Small intestine (tissue), 7 donors: ENCODE measurements at regions not wholly inside any gene's neighbourhood (a gene's known extent, or its start where the extent isn't known, plus 50 kb on each side); places are given as distances from the start of the nearest gene placed in this dataset.

Experiments
- DNase-seq, 2 donors: peaks; one replicate each; pipeline versions ENCODE4 v3.0.0 to v3.0.0-alpha.2; 2013
- FAIRE-seq: peaks from 2 replicates; lab custom pipeline; 2012; peaks lifted over from hg19 to GRCh38; lab: Jason Lieb, UNC
- H3K27ac ChIP-seq, 3 donors: one replicate each; pipeline ENCODE4 v1.5.1; 2013; ENCODE audit warnings: low read length in 2 of 3, mild to moderate bottlenecking in 2 of 3, control low read depth in 1 of 3, inconsistent platforms in 1 of 3, low read depth in 1 of 3, moderate library complexity in 1 of 3
- H3K27me3 ChIP-seq, 3 donors: one replicate each; pipeline ENCODE4 v1.6.1; 2013; ENCODE audit warnings: low read length in 3 of 3, inconsistent platforms in 1 of 3; ENCODE audit not compliant: control insufficient read depth in 3 of 3, insufficient read depth in 3 of 3
- H3K36me3 ChIP-seq, 3 donors: one replicate each; pipeline ENCODE4 v1.6.1; 2013; ENCODE audit warnings: low read length in 3 of 3, inconsistent platforms in 1 of 3, low read depth in 1 of 3, mild to moderate bottlenecking in 1 of 3, moderate library complexity in 1 of 3; ENCODE audit not compliant: control insufficient read depth in 3 of 3, insufficient read depth in 2 of 3
- H3K4me1 ChIP-seq, 3 donors: one replicate each; pipeline ENCODE4 v1.6.1; 2013; ENCODE audit warnings: low read length in 2 of 3, inconsistent platforms in 1 of 3, low read depth in 1 of 3, mild to moderate bottlenecking in 1 of 3, moderate library complexity in 1 of 3; ENCODE audit not compliant: control insufficient read depth in 3 of 3, insufficient read depth in 2 of 3
- H3K4me3 ChIP-seq, 3 donors: one replicate each; pipeline ENCODE4 v1.5.1; 2013; ENCODE audit warnings: low read length in 3 of 3, control low read depth in 1 of 3, inconsistent platforms in 1 of 3, low read depth in 1 of 3, mild to moderate bottlenecking in 1 of 3, moderate library complexity in 1 of 3
- H3K9me3 ChIP-seq, 2 donors: one replicate each; pipeline ENCODE4 v1.6.1; 2013; ENCODE audit warnings: low read depth in 1 of 2, low read length in 1 of 2; ENCODE audit not compliant: control insufficient read depth in 2 of 2, insufficient read depth in 1 of 2
- WGBS, 3 donors: extraction: QIAGEN DNeasy Blood & Tissue Kit; methylation state at CpG; one replicate each; pipeline ENCODE4 v1.1.7; 2013; 5-methylcytosine and 5-hydroxymethylcytosine counted together
- donor health status: healthy with polysubstance abuse.
- donor health status: control.
- donor health status: control.
- donor health status: Bipolar disorder and iron deficiency.
- donor health status: healthy.

- Histone ChIP-seq H3K4me1 (no peaks in the 10 kb centered on the region), H3K27ac (no peak overlapping the region), H3K9me3 (peaks cover 0 to 14% of the 10 kb centered on the region in 2 donors), H3K4me3 (no peak overlapping the region), H3K27me3 (no peaks in the 10 kb centered on the region), H3K36me3 (no peaks in the 10 kb centered on the region)
- DNase-seq (no peak), FAIRE-seq (no peak)
- WGBS, 3 donors: 64 to 71% (median 68%) methylated on average over 9 of the region's 9 CpGs
These were observed 344.6 kb upstream of the AJAP1 start for GRCh38 chr1:4309676-4310320.

- no peak overlapping the region for H3K27ac ChIP-seq
- WGBS, 3 donors: 82 to 86% (median 82%) methylated on average over 9 of the region's 9 CpGs
- no peaks in the 10 kb centered on the region for H3K4me1 ChIP-seq
- H3K9me3 ChIP-seq: peaks cover 0 to 10% of the 10 kb centered on the region in 2 donors
- H3K4me3 ChIP-seq: no peak overlapping the region
- no peaks in the 10 kb centered on the region for H3K27me3 ChIP-seq
- H3K36me3 ChIP-seq: no peaks in the 10 kb centered on the region
- FAIRE-seq (no peak), DNase-seq (no peak)
These were observed 343.9 kb upstream of the AJAP1 start for GRCh38 chr1:4310396-4310923.

GRCh38 chr1:4312024-4312423, 342.4 kb upstream of the AJAP1 start:
- Histone ChIP-seq H3K27me3 (no peaks in the 10 kb centered on the region), H3K4me1 (no peaks in the 10 kb centered on the region), H3K9me3 (peaks cover 0 to 6% of the 10 kb centered on the region in 2 donors), H3K36me3 (no peaks in the 10 kb centered on the region), H3K4me3 (no peak overlapping the region), H3K27ac (no peak overlapping the region)
- DNase-seq (no peak), FAIRE-seq (no peak)
- 75 to 83% (median 75%) methylated on average over 6 of the region's 6 CpGs for WGBS, 3 donors

DNA sequence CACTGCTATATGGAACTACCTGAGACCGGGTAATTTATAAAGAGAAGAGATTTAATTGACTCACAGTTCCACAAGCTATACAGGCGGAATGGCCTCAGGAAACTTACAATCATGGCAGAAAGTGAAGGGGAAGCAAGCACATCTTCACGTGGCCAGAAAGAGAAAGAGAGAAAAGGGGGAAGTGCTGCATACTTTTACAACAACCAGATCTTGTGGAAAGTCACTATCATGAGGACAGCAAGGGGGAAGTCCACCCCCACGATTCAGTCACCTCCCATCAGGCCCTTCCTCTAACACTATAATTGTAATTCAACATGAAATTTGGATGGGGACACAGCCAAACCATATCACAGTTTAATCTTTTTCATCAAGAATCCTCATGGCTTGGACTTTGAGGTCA, 339.2 kb upstream of the AJAP1 start:
- DNase-seq (no peak), FAIRE-seq (no peak)
- peaks cover 0 to 6% of the 10 kb centered on the region in 2 donors for H3K9me3 ChIP-seq
- no peaks in the 10 kb centered on the region for H3K36me3 ChIP-seq
- H3K27me3 ChIP-seq: no peaks in the 10 kb centered on the region
- WGBS, 3 donors: 56 to 72% (median 60%) methylated on average over 4 of the region's 4 CpGs
- H3K27ac ChIP-seq: no peak overlapping the region
- no peak overlapping the region for H3K4me3 ChIP-seq
- no peaks in the 10 kb centered on the region for H3K4me1 ChIP-seq

GRCh38 chr1:4317207-4317606, 337.2 kb upstream of the AJAP1 start:
- H3K27ac ChIP-seq: no peak overlapping the region
- no peaks in the 10 kb centered on the region for H3K4me1 ChIP-seq
- no peak for FAIRE-seq
- no peaks in the 10 kb centered on the region for H3K27me3 ChIP-seq
- no peak overlapping the region for H3K4me3 ChIP-seq
- no peak for DNase-seq
- H3K36me3 ChIP-seq: no peaks in the 10 kb centered on the region
- peaks cover 0 to 6% of the 10 kb centered on the region in 2 donors for H3K9me3 ChIP-seq
- WGBS, 3 donors: 73 to 84% (median 74%) methylated on average over 6 of the region's 6 CpGs

GRCh38 chr1:4318720-4319119, 335.7 kb upstream of the AJAP1 start:
- FAIRE-seq (no peak), DNase-seq (no peak)
- Histone ChIP-seq H3K27me3 (no peaks in the 10 kb centered on the region), H3K27ac (no peak overlapping the region), H3K4me1 (no peaks in the 10 kb centered on the region), H3K4me3 (no peak overlapping the region), H3K9me3 (peaks cover 0 to 6% of the 10 kb centered on the region in 2 donors), H3K36me3 (no peaks in the 10 kb centered on the region)
- 71 to 78% (median 72%) methylated on average over 8 of the region's 8 CpGs for WGBS, 3 donors

DNA sequence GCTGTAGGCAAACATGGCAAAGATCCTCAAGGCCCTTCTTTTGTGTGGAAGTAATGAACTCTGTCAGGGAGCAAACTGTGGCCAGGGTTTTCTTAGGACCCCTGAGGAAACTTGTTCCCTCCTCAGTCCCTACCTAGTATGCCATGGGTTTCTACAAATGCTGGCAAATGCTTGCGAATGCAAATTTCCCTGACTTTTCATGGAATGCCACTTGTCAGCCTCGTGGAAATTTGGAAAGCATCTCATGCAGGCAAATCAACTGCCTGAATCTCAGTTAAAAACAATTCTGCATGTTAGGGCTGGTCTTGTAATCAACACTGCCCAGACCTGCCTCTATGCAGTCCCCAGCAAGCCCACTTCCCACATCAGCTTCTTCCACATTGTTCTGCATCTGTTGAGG, 334.9 kb upstream of the AJAP1 start:
- no peaks in the 10 kb centered on the region for H3K27me3 ChIP-seq
- H3K27ac ChIP-seq: no peak overlapping the region
- H3K4me1 ChIP-seq: no peaks in the 10 kb centered on the region
- H3K4me3 ChIP-seq: no peak overlapping the region
- DNase-seq (no peak), FAIRE-seq (no peak)
- WGBS, 3 donors: 51 to 58% (median 52%) methylated on average over 2 of the region's 2 CpGs
- H3K36me3 ChIP-seq: no peaks in the 10 kb centered on the region
- H3K9me3 ChIP-seq: no peaks in the 10 kb centered on the region

DNA sequence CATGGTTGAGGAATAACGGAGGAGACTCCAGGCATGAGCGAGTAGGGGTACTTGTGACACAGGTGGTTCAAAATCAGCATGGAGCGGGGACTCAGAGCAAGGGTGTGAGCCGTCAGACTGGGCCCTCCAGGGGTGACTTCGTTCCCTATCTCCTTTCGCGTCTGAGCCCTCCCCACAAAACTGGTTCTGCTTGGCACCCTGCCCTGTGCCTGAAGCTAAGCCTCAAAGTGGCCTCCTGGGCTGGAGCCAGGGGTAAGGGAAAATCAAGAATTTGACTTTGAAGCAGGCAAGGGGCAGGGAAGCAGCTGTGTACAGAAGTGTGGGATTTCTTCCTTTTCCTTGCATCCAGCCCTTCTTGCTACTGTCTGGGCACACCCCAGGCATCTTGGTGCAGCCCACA, 331.5 kb upstream of the AJAP1 start:
- Histone ChIP-seq H3K27ac (no peak overlapping the region), H3K9me3 (no peaks in the 10 kb centered on the region), H3K27me3 (no peaks in the 10 kb centered on the region), H3K4me1 (no peaks in the 10 kb centered on the region), H3K4me3 (no peak overlapping the region), H3K36me3 (no peaks in the 10 kb centered on the region)
- WGBS, 3 donors: 61 to 72% (median 62%) methylated on average over 7 of the region's 7 CpGs
- no peak for DNase-seq
- FAIRE-seq: no peak

DNA sequence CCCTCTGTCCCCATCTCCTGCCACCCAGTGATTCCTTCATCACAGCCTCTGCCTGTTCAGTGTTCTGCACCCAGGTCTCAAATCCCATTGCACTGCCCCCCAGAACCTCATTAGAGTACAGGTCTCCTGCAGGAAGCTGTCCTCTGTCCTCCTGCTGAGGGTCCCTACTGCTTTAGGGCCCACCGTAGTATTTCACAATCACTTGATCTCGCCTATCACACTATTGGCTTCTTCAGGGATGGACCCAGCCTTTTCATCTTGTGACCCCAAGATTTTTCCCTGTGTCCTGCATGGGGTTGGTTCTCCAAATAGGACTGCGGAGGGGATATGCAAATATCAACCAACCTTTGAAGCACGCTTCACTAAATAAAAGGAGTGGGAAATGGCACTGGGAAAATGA, 331.1 kb upstream of the AJAP1 start:
- Histone ChIP-seq H3K36me3 (no peaks in the 10 kb centered on the region), H3K27me3 (no peaks in the 10 kb centered on the region), H3K27ac (no peak overlapping the region), H3K4me3 (no peak overlapping the region), H3K4me1 (no peaks in the 10 kb centered on the region), H3K9me3 (no peaks in the 10 kb centered on the region)
- no peak for FAIRE-seq
- DNase-seq: no peak
- WGBS, 3 donors: 78 to 86% (median 83%) methylated on average over 4 of the region's 4 CpGs
